Mucosa of descending colon (tissue), 3 donors: ENCODE measurements at regions not wholly inside any gene's neighbourhood (a gene's known extent, or its start where the extent isn't known, plus 50 kb on each side); places are given as distances from the start of the nearest gene placed in this dataset.

Experiments
- ATAC-seq: fragments of 200-7000 bp; cut with Tn5 transposase; one replicate; pipeline ENCODE4 v1.9.1; 2020; ENCODE audit warnings: mild to moderate bottlenecking, moderate library complexity
- DNase-seq, 3 donors: peaks; one replicate each; pipeline ENCODE4 v3.0.0-alpha.2; 2020
- H3K36me3 ChIP-seq: fragments of 200-600 bp; one replicate; pipeline ENCODE4 v1.8.0; 2021; ENCODE audit warnings: low read depth, mild to moderate bottlenecking
- H3K4me1 ChIP-seq: fragments of 200-600 bp; one replicate; pipeline ENCODE4 v1.8.0; 2021; ENCODE audit warnings: low read depth, mild to moderate bottlenecking
- H3K4me3 ChIP-seq: fragments of 200-600 bp; one replicate; pipeline ENCODE4 v1.8.0; 2021; ENCODE audit warnings: mild to moderate bottlenecking
- H3K9me3 ChIP-seq: fragments of 200-600 bp; one replicate; pipeline ENCODE4 v1.8.0; 2021; ENCODE audit warnings: mild to moderate bottlenecking
- intact Hi-C, 2 donors: fragments of 100-400 bp; cut with DNase I in 1 of 2; cut with micrococcal nuclease in 1 of 2; formaldehyde crosslinking; loops; one replicate each; pipeline versions ENCODE4 v1.11.0 to v1.11.1; 2022; cut with DNase I, micrococcal nuclease
- TF ChIP-seq, protein P1 (sequence below): fragments of 200-600 bp; IDR thresholded peaks from one replicate; pipeline ENCODE4 v1.8.0; 2022; ENCODE audit warnings: antibody characterized with exemption, mild to moderate bottlenecking
- donor health status: DM: no; HTN: no; CAD: no; lungs with moderate emphysema.
- donor health status: DM: no; HTN: no; CAD: no.
- donor health status: DM: no; HTN: yes; CAD: no.

DNA sequence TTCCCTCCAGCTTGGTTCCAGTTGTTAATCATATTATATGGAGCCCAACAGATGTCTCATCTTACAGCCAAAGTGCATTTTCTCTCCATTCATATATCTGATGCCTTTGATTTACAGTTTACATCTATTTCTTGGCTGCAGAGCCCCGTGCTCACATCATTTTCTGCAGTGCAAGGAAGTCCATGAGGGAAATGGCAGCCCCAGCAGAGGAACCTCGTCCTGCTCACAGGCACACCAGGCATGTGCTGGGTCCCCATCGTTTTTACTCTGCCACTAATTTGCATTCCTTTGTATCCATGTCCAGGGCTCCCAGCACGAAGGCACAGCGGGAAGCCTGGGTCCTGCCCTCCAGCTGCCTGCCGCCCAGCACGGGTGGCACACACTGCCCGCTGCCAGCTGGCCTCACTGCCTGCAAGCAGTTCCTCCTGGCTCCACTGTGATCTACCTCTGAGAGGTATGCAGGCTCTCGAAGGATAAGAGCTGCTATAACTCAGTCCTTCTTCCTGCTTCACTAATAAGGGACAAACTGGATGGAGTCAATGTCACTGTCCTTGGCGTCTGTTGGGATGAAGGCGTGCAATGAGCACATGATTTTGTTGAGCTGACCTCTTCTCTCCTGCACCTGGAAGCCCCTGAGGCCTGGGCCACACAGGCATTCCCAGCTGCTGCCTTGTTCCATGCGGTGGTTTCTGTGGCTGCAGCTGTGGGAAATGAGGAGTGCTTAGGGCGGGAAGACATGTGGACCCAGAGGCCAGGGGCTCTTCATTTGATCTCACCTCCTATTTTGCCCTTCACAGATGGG lies 583.6 kb upstream of the MGMT start:
- no peak overlapping the region for H3K4me3 ChIP-seq
- H3K36me3 ChIP-seq: no peaks in the 10 kb centered on the region
- intact Hi-C loops: no loop called here
- H3K4me1 ChIP-seq: no peaks in the 10 kb centered on the region
- DNase-seq (no peak), ATAC-seq (no peak)
- no peaks in the 10 kb centered on the region for H3K9me3 ChIP-seq
- TF ChIP-seq, protein P1, sequence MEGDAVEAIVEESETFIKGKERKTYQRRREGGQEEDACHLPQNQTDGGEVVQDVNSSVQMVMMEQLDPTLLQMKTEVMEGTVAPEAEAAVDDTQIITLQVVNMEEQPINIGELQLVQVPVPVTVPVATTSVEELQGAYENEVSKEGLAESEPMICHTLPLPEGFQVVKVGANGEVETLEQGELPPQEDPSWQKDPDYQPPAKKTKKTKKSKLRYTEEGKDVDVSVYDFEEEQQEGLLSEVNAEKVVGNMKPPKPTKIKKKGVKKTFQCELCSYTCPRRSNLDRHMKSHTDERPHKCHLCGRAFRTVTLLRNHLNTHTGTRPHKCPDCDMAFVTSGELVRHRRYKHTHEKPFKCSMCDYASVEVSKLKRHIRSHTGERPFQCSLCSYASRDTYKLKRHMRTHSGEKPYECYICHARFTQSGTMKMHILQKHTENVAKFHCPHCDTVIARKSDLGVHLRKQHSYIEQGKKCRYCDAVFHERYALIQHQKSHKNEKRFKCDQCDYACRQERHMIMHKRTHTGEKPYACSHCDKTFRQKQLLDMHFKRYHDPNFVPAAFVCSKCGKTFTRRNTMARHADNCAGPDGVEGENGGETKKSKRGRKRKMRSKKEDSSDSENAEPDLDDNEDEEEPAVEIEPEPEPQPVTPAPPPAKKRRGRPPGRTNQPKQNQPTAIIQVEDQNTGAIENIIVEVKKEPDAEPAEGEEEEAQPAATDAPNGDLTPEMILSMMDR: no peak

DNA sequence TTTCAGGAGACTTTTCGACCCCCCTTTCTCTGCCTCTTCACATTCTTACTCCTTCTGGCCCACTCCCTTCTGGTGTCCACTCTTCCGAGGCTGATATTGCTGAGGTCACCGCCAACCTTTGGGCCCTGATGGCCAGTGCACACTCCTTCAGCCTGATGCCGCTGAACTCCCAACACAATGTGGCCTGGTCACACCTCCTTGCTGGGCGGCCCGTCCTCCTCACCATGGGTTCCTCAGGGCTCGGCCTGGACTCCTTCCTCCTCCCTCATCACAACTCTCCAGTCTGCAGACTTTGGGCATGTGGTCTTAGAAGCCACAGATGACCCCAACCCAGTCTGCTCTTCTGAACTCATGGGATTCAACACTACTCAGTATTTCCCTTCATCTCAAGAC lies 583.0 kb upstream of the MGMT start:
- no peak overlapping the region for H3K4me3 ChIP-seq
- TF ChIP-seq, protein P1: no peak
- intact Hi-C loops: no loop called here
- H3K4me1 ChIP-seq: no peaks in the 10 kb centered on the region
- H3K9me3 ChIP-seq: no peaks in the 10 kb centered on the region
- DNase-seq (no peak), ATAC-seq (no peak)
- H3K36me3 ChIP-seq: no peaks in the 10 kb centered on the region

DNA sequence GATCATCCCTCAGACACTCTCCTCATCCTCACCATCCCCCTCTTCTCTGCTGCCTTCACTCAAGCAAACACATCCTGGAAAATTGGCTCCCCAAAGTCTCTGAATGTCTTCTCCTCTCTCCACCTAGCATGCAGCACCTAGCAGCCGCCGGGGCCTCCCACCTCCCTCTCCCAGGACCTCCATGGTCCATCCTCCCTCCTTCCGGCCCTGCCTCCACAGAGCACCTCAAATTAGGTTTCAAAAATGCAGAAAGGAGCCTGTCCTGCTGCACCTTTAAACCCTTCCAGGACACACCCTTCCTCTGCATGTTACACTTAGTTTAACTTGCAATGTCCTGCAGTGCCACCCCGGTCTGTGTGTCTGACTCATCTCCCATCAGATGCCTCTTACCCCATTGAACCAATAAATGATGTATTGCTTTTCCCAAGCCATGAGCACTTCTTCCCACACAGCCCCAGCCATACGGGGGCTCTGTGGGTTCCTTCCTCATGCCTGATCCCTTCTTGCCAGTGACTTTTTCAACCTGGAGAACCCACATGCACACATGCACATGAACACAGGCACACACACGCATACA lies 582.5 kb upstream of the MGMT start:
- no peaks in the 10 kb centered on the region for H3K36me3 ChIP-seq
- no peaks in the 10 kb centered on the region for H3K9me3 ChIP-seq
- DNase-seq: no peak
- TF ChIP-seq, protein P1: no peak
- H3K4me3 ChIP-seq: no peak overlapping the region
- ATAC-seq: no peak
- intact Hi-C loops: no loop called here
- no peaks in the 10 kb centered on the region for H3K4me1 ChIP-seq

DNA sequence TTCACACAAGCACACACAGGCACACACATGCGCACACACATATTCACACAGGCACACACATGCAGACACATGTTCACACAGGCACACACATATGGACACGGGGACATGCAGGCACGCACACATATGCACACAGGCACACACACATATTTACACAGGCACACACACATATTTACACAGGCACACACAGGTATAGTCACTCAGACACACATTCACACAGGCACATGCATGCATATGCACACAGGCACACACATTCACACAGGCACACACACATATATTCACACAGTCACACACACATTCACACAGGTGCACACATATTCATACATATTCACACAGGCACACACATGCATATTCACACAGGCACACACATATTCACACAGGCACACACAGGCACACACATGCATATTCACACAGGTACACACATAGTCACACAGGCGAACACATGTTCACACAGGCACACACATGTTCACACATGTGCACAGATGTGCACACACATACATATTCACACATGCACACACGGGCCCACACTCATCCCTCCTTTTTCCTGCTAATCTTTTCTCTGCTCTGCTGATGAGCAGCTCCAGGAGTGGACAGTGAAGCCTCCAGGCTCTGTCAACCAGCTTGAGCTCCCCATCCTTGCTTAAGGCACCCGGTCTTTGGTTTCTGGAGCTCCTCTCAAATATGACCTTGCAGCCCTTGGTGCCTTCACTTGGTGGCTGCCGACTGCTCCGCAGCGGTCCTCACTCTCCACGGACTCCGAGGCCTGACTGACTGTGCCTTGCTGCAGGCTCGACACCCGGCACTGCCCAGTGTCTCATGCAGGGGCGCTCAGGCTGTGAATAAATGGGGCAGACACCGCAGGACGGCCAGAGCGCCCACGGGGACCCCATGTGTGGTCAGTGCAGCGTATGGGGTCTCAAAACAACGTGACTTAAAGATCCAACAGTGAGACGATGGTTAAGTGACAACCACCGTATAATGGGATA lies 581.2 kb upstream of the MGMT start:
- H3K4me3 ChIP-seq: no peak overlapping the region
- TF ChIP-seq, protein P1: no peak
- DNase-seq (no peak), ATAC-seq (no peak)
- intact Hi-C loops: no loop called here
- H3K9me3 ChIP-seq: no peaks in the 10 kb centered on the region
- no peaks in the 10 kb centered on the region for H3K4me1 ChIP-seq
- H3K36me3 ChIP-seq: no peaks in the 10 kb centered on the region

DNA sequence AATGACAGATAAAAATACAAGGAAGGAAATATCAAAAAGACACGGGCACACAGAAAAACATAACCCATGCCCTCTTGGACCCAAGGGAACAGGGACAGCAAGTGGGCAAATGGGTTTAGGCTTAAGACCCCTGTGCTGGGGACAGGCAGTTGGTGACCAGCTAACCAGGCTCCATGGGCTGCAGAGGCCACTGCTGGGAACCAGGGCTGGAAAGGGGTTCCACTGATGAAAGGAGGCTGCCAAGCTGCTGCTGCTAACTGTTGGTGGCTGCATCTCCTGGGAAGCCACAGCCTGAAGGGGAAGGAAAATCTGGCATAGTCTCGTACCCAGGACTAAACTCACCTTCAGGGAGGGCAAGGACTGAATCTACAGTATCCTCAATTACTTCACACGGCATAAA lies 579.2 kb upstream of the MGMT start:
- intact Hi-C loops: no loop called here
- DNase-seq (no peak), ATAC-seq (no peak)
- no peaks in the 10 kb centered on the region for H3K9me3 ChIP-seq
- H3K4me1 ChIP-seq: no peaks in the 10 kb centered on the region
- no peak overlapping the region for H3K4me3 ChIP-seq
- no peaks in the 10 kb centered on the region for H3K36me3 ChIP-seq
- TF ChIP-seq, protein P1: no peak
